CD8-positive, alpha-beta memory T cell (primary cell): ENCODE measurements at regions not wholly inside any gene's neighbourhood (a gene's known extent, or its start where the extent isn't known, plus 50 kb on each side); places are given as distances from the start of the nearest gene placed in this dataset.

Experiments
- CTCF ChIA-PET: fragments of 350-600 bp; sonication (Branson Sonifier 250); formaldehyde crosslinking; loops from one replicate; lab custom pipeline; 2021; ENCODE audit warnings: antibody characterized with exemption; lab: Charles Lee
- POLR2A ChIA-PET: fragments of 350-600 bp; sonication (Branson Sonifier 250); formaldehyde crosslinking; loops from one replicate; lab custom pipeline; 2021; ENCODE audit warnings: antibody characterized with exemption; lab: Charles Lee
- DNase-seq, 5 donors: peaks; one replicate each; pipeline versions ENCODE4 v3.0.0 to v3.0.0-alpha.2; 2020 to 2022; ENCODE audit warnings: mixed read lengths in 1 of 5
- H3K27ac ChIP-seq: one replicate; pipeline ENCODE4 v1.7.0; 2013; ENCODE audit warnings: low read depth, mild to moderate bottlenecking, low read length, moderate library complexity
- H3K27me3 ChIP-seq: 2 replicates; pipeline ENCODE4 v1.7.0; 2013; ENCODE audit warnings: low read length, mild to moderate bottlenecking; ENCODE audit not compliant: insufficient read depth, poor library complexity, severe bottlenecking
- H3K36me3 ChIP-seq: 2 replicates; pipeline ENCODE4 v1.7.0; 2013; ENCODE audit warnings: mild to moderate bottlenecking, low read length, moderate library complexity; ENCODE audit not compliant: insufficient read depth
- H3K4me1 ChIP-seq: 2 replicates; pipeline ENCODE4 v1.7.0; 2013; ENCODE audit warnings: mild to moderate bottlenecking, low read length, moderate library complexity; ENCODE audit not compliant: insufficient read depth
- H3K4me3 ChIP-seq: 2 replicates; pipeline ENCODE4 v1.7.0; 2013; ENCODE audit warnings: mild to moderate bottlenecking, low read length
- H3K9me3 ChIP-seq: 2 replicates; pipeline ENCODE4 v1.7.0; 2013; ENCODE audit warnings: mild to moderate bottlenecking, low read length
- H3K27ac Mint-ChIP-seq, 8 donors: one replicate each; pipeline ENCODE4 v1.8.0; 2020 to 2021; ENCODE audit warnings: mixed read lengths in 8 of 8, mild to moderate bottlenecking in 6 of 8, inconsistent platforms in 3 of 8, moderate library complexity in 3 of 8
- H3K27me3 Mint-ChIP-seq, 2 donors: one replicate each; pipeline ENCODE4 v1.8.0; 2020 to 2021; ENCODE audit warnings: mixed read lengths in 2 of 2, mild to moderate bottlenecking in 1 of 2, moderate library complexity in 1 of 2
- H3K36me3 Mint-ChIP-seq, 3 donors: one replicate each; pipeline ENCODE4 v1.8.0; 2020 to 2021; ENCODE audit warnings: mixed read lengths in 3 of 3, inconsistent platforms in 1 of 3, mild to moderate bottlenecking in 1 of 3
- H3K4me1 Mint-ChIP-seq, 3 donors: one replicate each; pipeline ENCODE4 v1.8.0; 2020 to 2021; ENCODE audit warnings: mixed read lengths in 3 of 3, inconsistent platforms in 1 of 3, mild to moderate bottlenecking in 1 of 3
- H3K4me3 Mint-ChIP-seq, 7 donors: one replicate each; pipeline ENCODE4 v1.8.0; 2020 to 2021; ENCODE audit warnings: mixed read lengths in 7 of 7, mild to moderate bottlenecking in 6 of 7, moderate library complexity in 4 of 7, inconsistent platforms in 2 of 7
- H3K9me3 Mint-ChIP-seq, 5 donors: one replicate each; pipeline ENCODE4 v1.8.0; 2020 to 2022; ENCODE audit warnings: mixed read lengths in 5 of 5, mild to moderate bottlenecking in 3 of 5, moderate library complexity in 2 of 5, inconsistent platforms in 1 of 5

DNA sequence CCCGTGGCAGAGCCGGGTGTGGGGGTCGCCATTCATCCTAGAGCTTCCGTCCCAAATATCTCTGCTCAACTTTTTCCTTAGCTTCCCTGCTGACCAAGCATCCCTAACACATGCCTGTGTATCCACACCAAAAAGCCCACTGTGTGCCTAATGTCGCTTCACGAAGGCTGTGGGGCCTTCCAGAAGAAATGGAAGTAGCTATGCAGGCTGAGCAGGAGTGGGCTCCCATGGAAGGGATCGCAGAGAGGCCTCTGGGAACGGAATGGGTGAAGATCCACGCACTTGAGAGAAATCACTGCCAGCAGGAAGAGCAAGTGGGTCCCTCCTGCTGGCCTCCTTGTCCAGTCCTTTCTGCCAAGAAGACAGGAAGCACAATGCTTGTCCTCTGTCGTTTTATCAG, 136.0 kb downstream of the SOX1 start:
- POLR2A ChIA-PET = no interaction called here
- Histone ChIP-seq H3K27ac (no peak overlapping the region), H3K9me3 (no peaks in the 10 kb centered on the region), H3K36me3 (no peaks in the 10 kb centered on the region), H3K27me3 (no peaks in the 10 kb centered on the region), H3K4me3 (no peak overlapping the region), H3K4me1 (no peaks in the 10 kb centered on the region)
- peaks cover 17 to 51% of the 10 kb centered on the region in 2 donors for H3K27me3 Mint-ChIP-seq
- CTCF ChIA-PET = no interaction called here
- no peak overlapping the region for H3K4me3 Mint-ChIP-seq
- H3K27ac Mint-ChIP-seq = peak overlapping the region in 1 of 8 donors; percentile 26
- DNase-seq = no peak
- no peaks in the 10 kb centered on the region for H3K9me3 Mint-ChIP-seq
- peaks cover 0 to 1% (median 0%) of the 10 kb centered on the region in 3 donors for H3K36me3 Mint-ChIP-seq
- H3K4me1 Mint-ChIP-seq = peaks cover 3 to 10% (median 6%) of the 10 kb centered on the region in 3 donors

DNA sequence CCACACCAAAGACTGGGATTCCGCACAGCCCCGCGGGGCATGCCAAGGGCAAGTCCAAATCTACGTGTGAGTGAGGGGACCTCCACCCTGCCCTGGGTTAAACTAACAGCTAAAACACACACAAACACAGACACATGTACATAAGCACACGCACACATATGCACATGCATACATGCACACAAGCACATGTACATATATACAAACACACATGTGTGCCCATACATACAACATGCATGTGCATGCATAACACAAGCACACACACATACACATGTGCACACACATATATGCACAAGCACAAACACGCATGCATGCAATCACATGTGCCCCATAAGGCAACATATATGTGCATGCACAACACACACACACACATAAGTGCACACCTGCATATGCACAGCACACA, 136.7 kb downstream of the SOX1 start:
- peaks cover 3 to 10% (median 6%) of the 10 kb centered on the region in 3 donors for H3K4me1 Mint-ChIP-seq
- POLR2A ChIA-PET = no interaction called here
- H3K9me3 Mint-ChIP-seq = no peaks in the 10 kb centered on the region
- no peak overlapping the region for H3K27ac Mint-ChIP-seq
- no peak for DNase-seq
- no peak overlapping the region for H3K4me3 Mint-ChIP-seq
- no peaks in the 10 kb centered on the region for H3K4me1 ChIP-seq
- H3K4me3 ChIP-seq = no peak overlapping the region
- CTCF ChIA-PET = no interaction called here
- no peaks in the 10 kb centered on the region for H3K9me3 ChIP-seq
- H3K27ac ChIP-seq = no peak overlapping the region
- H3K27me3 Mint-ChIP-seq = peaks cover 19 to 58% of the 10 kb centered on the region in 2 donors
- no peaks in the 10 kb centered on the region for H3K27me3 ChIP-seq
- H3K36me3 Mint-ChIP-seq = peaks cover 0 to 1% (median 0%) of the 10 kb centered on the region in 3 donors
- H3K36me3 ChIP-seq = no peaks in the 10 kb centered on the region

- no peaks in the 10 kb centered on the region for H3K9me3 Mint-ChIP-seq
- no peak overlapping the region for H3K27ac Mint-ChIP-seq
- no peak overlapping the region for H3K4me3 Mint-ChIP-seq
- Histone ChIP-seq H3K4me3 (no peak overlapping the region), H3K9me3 (no peaks in the 10 kb centered on the region), H3K27ac (no peak overlapping the region), H3K27me3 (no peaks in the 10 kb centered on the region), H3K4me1 (no peaks in the 10 kb centered on the region), H3K36me3 (no peaks in the 10 kb centered on the region)
- peaks cover 3 to 10% (median 6%) of the 10 kb centered on the region in 3 donors for H3K4me1 Mint-ChIP-seq
- peaks cover 19 to 62% of the 10 kb centered on the region in 2 donors for H3K27me3 Mint-ChIP-seq
- H3K36me3 Mint-ChIP-seq = peaks cover 0 to 1% (median 0%) of the 10 kb centered on the region in 3 donors
- DNase-seq = no peak
- POLR2A ChIA-PET = no interaction called here
- CTCF ChIA-PET = no interaction called here
Measured at GRCh38 chr13:112204346-112205327, 137.7 kb downstream of the SOX1 start.

GRCh38 chr13:112205990-112206389, 139.0 kb downstream of the SOX1 start:
- Histone ChIP-seq H3K27me3 (no peaks in the 10 kb centered on the region), H3K4me3 (no peak overlapping the region), H3K4me1 (no peaks in the 10 kb centered on the region), H3K36me3 (no peaks in the 10 kb centered on the region), H3K9me3 (no peaks in the 10 kb centered on the region), H3K27ac (no peak overlapping the region)
- no peak for DNase-seq
- CTCF ChIA-PET = no interaction called here
- Mint-ChIP-seq H3K36me3 (peaks cover 0 to 1% (median 0%) of the 10 kb centered on the region in 3 donors), H3K27me3 (peaks cover 19 to 55% of the 10 kb centered on the region in 2 donors), H3K9me3 (no peaks in the 10 kb centered on the region), H3K27ac (no peak overlapping the region), H3K4me1 (peaks cover 3 to 10% (median 6%) of the 10 kb centered on the region in 3 donors), H3K4me3 (no peak overlapping the region)
- POLR2A ChIA-PET = no interaction called here

DNA sequence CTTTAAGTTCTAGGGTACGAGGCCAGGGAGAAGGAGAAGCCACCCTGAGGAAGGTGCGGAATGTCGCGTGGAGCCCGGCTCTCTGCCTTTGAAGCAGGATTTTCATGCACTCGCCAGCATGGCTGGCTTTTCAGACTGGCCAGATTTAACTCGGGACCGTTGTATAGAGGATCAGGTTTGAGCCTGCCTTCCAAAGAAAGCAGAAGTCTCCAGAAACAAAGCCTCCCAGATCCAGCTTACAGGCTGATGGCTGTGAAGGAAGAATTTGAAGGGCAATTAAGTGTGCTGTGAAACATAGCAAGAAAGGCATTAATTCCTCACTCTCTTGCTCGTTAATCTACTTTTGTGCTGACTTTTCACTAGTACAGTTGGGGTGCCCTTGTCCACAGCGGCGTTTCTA, 140.2 kb downstream of the SOX1 start:
- Mint-ChIP-seq H3K36me3 (peaks cover 0 to 1% (median 0%) of the 10 kb centered on the region in 3 donors), H3K4me1 (peaks cover 3 to 10% (median 6%) of the 10 kb centered on the region in 3 donors), H3K4me3 (no peak overlapping the region), H3K27ac (no peak overlapping the region), H3K27me3 (peaks cover 19 to 52% of the 10 kb centered on the region in 2 donors), H3K9me3 (no peaks in the 10 kb centered on the region)
- Histone ChIP-seq H3K4me3 (no peak overlapping the region), H3K27ac (no peak overlapping the region), H3K9me3 (no peaks in the 10 kb centered on the region), H3K4me1 (no peaks in the 10 kb centered on the region), H3K36me3 (no peaks in the 10 kb centered on the region), H3K27me3 (no peaks in the 10 kb centered on the region)
- DNase-seq = no peak
- ChIA-PET POLR2A (no interaction called here), CTCF (no interaction called here)

DNA sequence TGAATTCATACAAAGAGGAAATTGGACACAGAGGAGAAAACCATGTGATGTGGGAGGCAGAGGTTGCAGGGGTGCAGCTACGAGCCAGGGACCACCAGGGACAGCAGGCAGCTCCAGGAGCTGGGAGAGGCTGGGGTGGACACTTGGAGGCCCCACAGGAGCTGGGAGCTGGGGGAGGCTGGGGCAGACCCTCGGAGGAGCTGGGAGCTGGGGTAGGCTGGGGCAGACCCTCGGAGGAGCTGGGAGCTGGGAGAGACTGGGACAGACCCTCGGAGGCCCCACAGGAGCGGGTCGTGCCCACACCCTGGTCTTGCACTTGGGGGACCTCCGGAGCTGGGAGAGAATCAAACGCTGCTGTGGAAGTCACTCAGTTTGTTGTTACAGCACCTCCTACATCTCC, 141.7 kb downstream of the SOX1 start:
- ChIA-PET POLR2A (no interaction called here), CTCF (no interaction called here)
- Mint-ChIP-seq H3K27ac (no peak overlapping the region), H3K36me3 (peaks cover 0 to 1% (median 0%) of the 10 kb centered on the region in 3 donors), H3K4me3 (no peak overlapping the region), H3K4me1 (peaks cover 3 to 10% (median 6%) of the 10 kb centered on the region in 3 donors), H3K9me3 (no peaks in the 10 kb centered on the region), H3K27me3 (peaks cover 19 to 52% of the 10 kb centered on the region in 2 donors)
- H3K36me3 ChIP-seq = no peaks in the 10 kb centered on the region
- no peaks in the 10 kb centered on the region for H3K27me3 ChIP-seq
- no peak overlapping the region for H3K27ac ChIP-seq
- H3K4me1 ChIP-seq = no peaks in the 10 kb centered on the region
- no peak for DNase-seq
- H3K4me3 ChIP-seq = no peak overlapping the region
- H3K9me3 ChIP-seq = no peaks in the 10 kb centered on the region

- H3K9me3 Mint-ChIP-seq = no peaks in the 10 kb centered on the region
- H3K4me3 Mint-ChIP-seq = no peak overlapping the region
- CTCF ChIA-PET = no interaction called here
- H3K36me3 Mint-ChIP-seq = peaks cover 0 to 1% (median 0%) of the 10 kb centered on the region in 3 donors
- H3K4me1 Mint-ChIP-seq = peaks cover 3 to 10% (median 6%) of the 10 kb centered on the region in 3 donors
- Histone ChIP-seq H3K4me1 (no peaks in the 10 kb centered on the region), H3K9me3 (no peaks in the 10 kb centered on the region), H3K27ac (no peak overlapping the region), H3K4me3 (no peak overlapping the region), H3K36me3 (no peaks in the 10 kb centered on the region), H3K27me3 (no peaks in the 10 kb centered on the region)
- POLR2A ChIA-PET = no interaction called here
- no peak overlapping the region for H3K27ac Mint-ChIP-seq
- no peak for DNase-seq
- peaks cover 19 to 46% of the 10 kb centered on the region in 2 donors for H3K27me3 Mint-ChIP-seq
Measured at GRCh38 chr13:112209266-112209665, 142.3 kb downstream of the SOX1 start.

DNA sequence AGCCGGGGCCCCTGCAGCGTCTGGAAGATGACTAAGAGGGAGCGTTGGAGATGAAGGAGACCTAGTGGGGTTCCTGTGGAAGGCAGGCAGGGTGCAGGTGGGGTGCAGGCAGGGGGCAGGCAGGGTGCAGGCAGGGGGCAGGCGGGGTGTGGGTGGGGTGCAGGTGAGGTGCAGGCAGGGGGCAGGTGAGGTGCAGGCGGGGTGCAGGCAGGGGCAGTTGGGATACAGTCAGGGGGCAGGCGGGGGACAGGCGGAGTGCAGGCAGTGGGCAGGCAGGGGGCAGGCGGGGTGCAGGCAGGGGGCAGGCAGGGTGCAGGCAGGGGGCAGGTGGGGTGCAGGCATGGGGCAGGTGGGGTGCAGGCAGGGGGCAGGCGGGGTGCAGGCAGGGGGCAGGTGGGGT, 142.8 kb downstream of the SOX1 start:
- Histone ChIP-seq H3K9me3 (no peaks in the 10 kb centered on the region), H3K36me3 (no peaks in the 10 kb centered on the region), H3K27me3 (no peaks in the 10 kb centered on the region), H3K4me1 (no peaks in the 10 kb centered on the region), H3K27ac (no peak overlapping the region), H3K4me3 (no peak overlapping the region)
- CTCF ChIA-PET = no interaction called here
- Mint-ChIP-seq H3K36me3 (no peaks in the 10 kb centered on the region), H3K4me3 (no peak overlapping the region), H3K4me1 (peaks cover 3 to 10% (median 6%) of the 10 kb centered on the region in 3 donors), H3K27ac (no peak overlapping the region), H3K9me3 (no peaks in the 10 kb centered on the region), H3K27me3 (peaks cover 17 to 42% of the 10 kb centered on the region in 2 donors)
- POLR2A ChIA-PET = no interaction called here
- DNase-seq = no peak
